NB4 (cell line): ENCODE measurements at regions not wholly inside any gene's neighbourhood (a gene's known extent, or its start where the extent isn't known, plus 50 kb on each side); places are given as distances from the start of the nearest gene placed in this dataset.

Source experiments
- CTCF ChIP-seq: IDR thresholded peaks from one replicate; pipeline ENCODE4 v1.5.1; 2012; ENCODE audit warnings: low read depth, low read length
- MYC ChIP-seq: IDR thresholded peaks from 2 replicates; pipeline ENCODE4 v1.6.1; 2011; ENCODE audit warnings: low read depth, low read length
- POLR2A ChIP-seq: IDR thresholded peaks from 2 replicates; pipeline ENCODE4 v1.6.1; 2011; ENCODE audit warnings: mild to moderate bottlenecking; ENCODE audit not compliant: insufficient read length; ENCODE audit errors: extremely low read depth

GRCh38 chr20:11249683-11250082, 575.9 kb upstream of the JAG1 start:
- TF ChIP-seq CTCF: no peak
- TF ChIP-seq MYC: no peak
- no peak for TF ChIP-seq POLR2A
